K562 (cell line): ENCODE measurements at regions not wholly inside any gene's neighbourhood (a gene's known extent, or its start where the extent isn't known, plus 50 kb on each side); places are given as distances from the start of the nearest gene placed in this dataset.

Source experiments
- BRD9 ChIP-seq: fragments of 450-650 bp; IDR thresholded peaks from 2 replicates; pipeline ENCODE4 v1.6.1; 2018; ENCODE audit warnings: low read depth; ENCODE audit not compliant: partially characterized antibody
- CBFA2T3 ChIP-seq: fragments of 450-650 bp; IDR thresholded peaks from 2 replicates; pipeline ENCODE4 v1.6.1; 2017
- CHD7 ChIP-seq: fragments of 200-600 bp; sonication (generic); IDR thresholded peaks from one replicate; pipeline ENCODE4 v1.6.1; 2012; ENCODE audit warnings: mild to moderate bottlenecking, low read depth, low read length, inconsistent platforms
- GABPA ChIP-seq: fragments of 200-800 bp; sonication (Bioruptor generic); conservative IDR thresholded peaks from 2 replicates; pipeline ENCODE4 v1.6.1; 2016; ENCODE audit warnings: low read depth, missing genetic modification characterization, missing compliant biosample characterization
- MYBL2 ChIP-seq, 2 experiments: fragments of 450-650 bp in 1 of 2; sonication (generic) in 1 of 2; formaldehyde crosslinking in 1 of 2; IDR thresholded peaks; 2 replicates each; pipeline versions ENCODE4 v1.6.1 to v1.8.1; 2017 to 2022; ENCODE audit warnings: borderline replicate concordance in 1 of 2, inconsistent platforms in 1 of 2, low read depth in 1 of 2, mild to moderate bottlenecking in 1 of 2, missing genetic modification reagents in 1 of 2, moderate library complexity in 1 of 2
- NEUROD1 ChIP-seq: fragments of 150-350 bp; IDR thresholded peaks from 2 replicates; pipeline ENCODE4 v1.6.1; 2014; ENCODE audit warnings: borderline replicate concordance, low read length, low read depth; ENCODE audit not compliant: partially characterized antibody
- PHF20 ChIP-seq: fragments of 450-650 bp; IDR thresholded peaks from 2 replicates; pipeline ENCODE4 v1.6.1; 2018; ENCODE audit not compliant: partially characterized antibody
- RERE ChIP-seq: sonication (generic); formaldehyde crosslinking; IDR thresholded peaks from 2 replicates; pipeline ENCODE4 v1.8.0; 2023; ENCODE audit warnings: missing genetic modification reagents, mild to moderate bottlenecking, borderline replicate concordance
- SRF ChIP-seq, 2 experiments: fragments of 250-450, 450-650 bp in 1 of 2; sonication (Bioruptor Pico) in 1 of 2; sonication (generic) in 1 of 2; formaldehyde crosslinking; IDR thresholded peaks; 2 replicates each; pipeline versions ENCODE4 v1.5.0 to v1.5.1; 2020 to 2022; ENCODE audit warnings: mild to moderate bottlenecking in 1 of 2, missing genetic modification reagents in 1 of 2
- YBX1 ChIP-seq: fragments of 450-650 bp; IDR thresholded peaks from 2 replicates; pipeline ENCODE4 v1.7.1; 2016; ENCODE audit warnings: mild to moderate bottlenecking
- ZFP30 ChIP-seq: fragments of 250-450 bp; sonication (Bioruptor Pico); IDR thresholded peaks from 2 replicates; pipeline ENCODE4 v1.8.0; 2022; ENCODE audit warnings: moderate library complexity, mild to moderate bottlenecking, inconsistent platforms, borderline replicate concordance
- ZNF583 ChIP-seq: fragments of 250-450 bp; sonication (Bioruptor Pico); IDR thresholded peaks from 2 replicates; pipeline ENCODE4 v1.4.0; 2020
- ZNF75A ChIP-seq: fragments of 450-650 bp; formaldehyde crosslinking; IDR thresholded peaks from 2 replicates; pipeline ENCODE4 v1.4.0; 2020; ENCODE audit warnings: mild to moderate bottlenecking

GRCh38 chr4:126572264-126572663 is 1060.5 kb upstream of the INTU start (continued):
- TF ChIP-seq CHD7 (no peak), CBFA2T3 (peak; percentile 89), PHF20 (no peak), ZNF75A (CRISPR knock-in tag) (no peak), BRD9 (no peak), MYBL2 (IDR thresholded peaks at IDR 0.05; ENCODE audit: low read depth) (no peak), MYBL2 (CRISPR knock-in tag; IDR thresholded peaks at IDR 0.05; ENCODE audit: borderline replicate concordance) (no peak), ZFP30 (CRISPR knock-in tag) (no peak), GABPA (no peak), SRF (CRISPR knock-in tag; IDR thresholded peaks at IDR 0.05) (no peak), ZNF583 (CRISPR knock-in tag) (no peak), YBX1 (no peak), RERE (CRISPR knock-in tag) (no peak), NEUROD1 (no peak)
